ENCODE measurements at regions not wholly inside any gene's neighbourhood (a gene's known extent, or its start where the extent isn't known, plus 50 kb on each side); places are given as distances from the start of the nearest gene placed in this dataset.

DNA sequence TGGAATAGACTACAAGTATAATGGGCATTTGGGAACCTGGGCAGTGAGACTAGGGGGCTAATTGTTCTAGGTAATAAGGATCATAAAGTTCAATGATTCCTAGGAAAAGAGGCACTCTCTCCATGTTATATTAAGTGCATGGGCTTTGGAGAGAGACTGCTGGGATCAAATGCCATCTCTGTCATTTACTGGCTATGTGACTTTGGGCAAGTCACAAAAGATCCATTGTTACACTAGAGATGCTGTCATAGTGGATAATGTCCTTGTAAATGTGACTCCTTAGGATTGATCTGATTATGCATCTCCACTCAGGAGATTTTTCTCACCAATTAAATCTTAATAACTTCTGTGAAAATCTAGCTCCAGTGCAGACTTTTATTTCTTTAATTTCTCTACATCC lies 156.3 kb upstream of the CACNA2D1 start:
- TF ChIP-seq CTCF (conservative IDR thresholded peaks at IDR 0.05) (no peak), EZH2 (IDR thresholded peaks at IDR 0.05; ENCODE audit: low read depth) (no peak)

All from PC-9 (cell line).